Activated naive CD4-positive, alpha-beta T cell treated with anti-CD3 and anti-CD28 coated beads for 36 hours (primary cell): ENCODE measurements at regions not wholly inside any gene's neighbourhood (a gene's known extent, or its start where the extent isn't known, plus 50 kb on each side); places are given as distances from the start of the nearest gene placed in this dataset.

Experiments
- CTCF ChIA-PET: fragments of 350-600 bp; sonication (Branson Sonifier 250); formaldehyde crosslinking; loops from one replicate; lab custom pipeline; 2021; ENCODE audit warnings: antibody characterized with exemption; lab: Charles Lee
- DNase-seq: peaks from one replicate; pipeline ENCODE4 v3.0.0-alpha.2; 2020
- H3K27ac Mint-ChIP-seq: one replicate; pipeline ENCODE4 v1.8.0; 2021; ENCODE audit warnings: mild to moderate bottlenecking, mixed read lengths
- H3K27me3 Mint-ChIP-seq: one replicate; pipeline ENCODE4 v1.8.0; 2021; ENCODE audit warnings: low read depth, mixed read lengths
- H3K36me3 Mint-ChIP-seq: one replicate; pipeline ENCODE4 v1.8.0; 2021; ENCODE audit warnings: low read depth, mixed read lengths
- H3K4me1 Mint-ChIP-seq: one replicate; pipeline ENCODE4 v1.8.0; 2021; ENCODE audit warnings: low read depth, mixed read lengths
- H3K4me3 Mint-ChIP-seq: one replicate; pipeline ENCODE4 v1.8.0; 2021; ENCODE audit warnings: mild to moderate bottlenecking, moderate library complexity, mixed read lengths
- H3K9me3 Mint-ChIP-seq: one replicate; pipeline ENCODE4 v1.8.0; 2021; ENCODE audit warnings: mixed read lengths
- intact Hi-C: fragments of 100-400 bp; cut with micrococcal nuclease; formaldehyde crosslinking; loops from one replicate; pipeline ENCODE4 v1.15.1; 2023

DNA sequence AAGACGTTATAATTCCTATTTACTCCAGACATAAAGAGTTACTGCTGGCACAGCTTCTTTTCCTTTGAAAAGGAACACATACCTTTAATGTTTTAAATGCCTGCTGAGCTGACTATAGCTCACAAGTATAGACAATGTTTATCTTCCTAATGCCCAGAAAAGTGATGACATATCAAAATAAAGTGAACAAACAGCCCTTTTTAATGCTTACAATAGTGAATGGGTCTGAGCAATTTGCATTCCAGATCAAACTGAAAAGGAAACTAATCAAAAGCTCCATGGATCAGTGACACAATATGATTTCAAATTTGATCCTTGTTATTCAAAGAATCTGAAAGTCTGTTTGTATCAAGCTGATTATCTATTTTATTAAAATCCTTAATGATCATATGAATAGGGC lies 233.6 kb upstream of the SEMA3E start:
- no peaks in the 10 kb centered on the region for H3K9me3 Mint-ChIP-seq
- DNase-seq: no peak
- no peaks in the 10 kb centered on the region for H3K4me1 Mint-ChIP-seq
- no peak overlapping the region for H3K4me3 Mint-ChIP-seq
- H3K36me3 Mint-ChIP-seq: no peaks in the 10 kb centered on the region
- H3K27me3 Mint-ChIP-seq: no peaks in the 10 kb centered on the region
- intact Hi-C loops: no loop called here
- CTCF ChIA-PET: no interaction called here
- no peak overlapping the region for H3K27ac Mint-ChIP-seq

DNA sequence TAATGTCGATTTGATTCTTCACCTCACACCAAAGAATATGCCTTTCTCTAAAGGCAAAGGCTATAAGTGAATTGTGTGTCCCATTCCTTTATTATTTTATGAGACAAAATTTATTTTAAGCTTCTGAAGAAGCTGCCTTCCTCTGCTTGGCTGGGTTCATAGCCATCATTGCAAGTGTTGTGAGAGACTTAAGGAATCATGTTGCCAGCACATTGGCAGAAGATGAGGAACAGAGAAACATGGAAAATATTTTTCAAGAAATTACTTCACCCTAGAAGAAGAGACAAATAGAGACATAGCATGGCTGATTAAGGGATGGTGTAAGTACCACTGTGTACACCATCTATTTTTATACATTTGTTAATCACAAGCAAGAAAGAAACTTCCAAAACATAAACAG lies 230.1 kb upstream of the SEMA3E start:
- intact Hi-C loops: no loop called here
- no peaks in the 10 kb centered on the region for H3K27me3 Mint-ChIP-seq
- CTCF ChIA-PET: no interaction called here
- H3K36me3 Mint-ChIP-seq: no peaks in the 10 kb centered on the region
- DNase-seq: no peak
- no peaks in the 10 kb centered on the region for H3K4me1 Mint-ChIP-seq
- no peak overlapping the region for H3K27ac Mint-ChIP-seq
- H3K4me3 Mint-ChIP-seq: no peak overlapping the region
- no peaks in the 10 kb centered on the region for H3K9me3 Mint-ChIP-seq

DNA sequence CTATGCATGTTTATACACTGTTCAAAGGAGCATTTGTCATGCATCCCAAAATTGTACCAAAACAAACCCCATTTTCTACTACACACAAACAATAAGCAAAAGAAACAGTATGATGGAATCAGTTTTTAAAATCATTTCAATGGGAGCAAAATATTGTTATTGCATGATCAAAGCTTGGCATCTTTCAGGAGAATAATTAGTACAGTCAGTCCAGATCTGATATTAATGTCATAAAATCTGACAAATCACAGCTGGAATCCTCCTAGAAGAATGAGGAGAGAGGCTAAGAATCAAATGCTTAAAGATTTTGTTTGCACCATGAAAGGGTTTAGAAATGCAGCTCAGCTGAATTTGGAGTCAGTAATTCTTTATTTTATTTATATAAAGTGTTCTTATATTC lies 229.7 kb upstream of the SEMA3E start:
- CTCF ChIA-PET: no interaction called here
- Mint-ChIP-seq H3K4me3 (no peak overlapping the region), H3K27me3 (no peaks in the 10 kb centered on the region), H3K9me3 (no peaks in the 10 kb centered on the region), H3K4me1 (no peaks in the 10 kb centered on the region), H3K27ac (no peak overlapping the region), H3K36me3 (no peaks in the 10 kb centered on the region)
- no peak for DNase-seq
- intact Hi-C loops: no loop called here

DNA sequence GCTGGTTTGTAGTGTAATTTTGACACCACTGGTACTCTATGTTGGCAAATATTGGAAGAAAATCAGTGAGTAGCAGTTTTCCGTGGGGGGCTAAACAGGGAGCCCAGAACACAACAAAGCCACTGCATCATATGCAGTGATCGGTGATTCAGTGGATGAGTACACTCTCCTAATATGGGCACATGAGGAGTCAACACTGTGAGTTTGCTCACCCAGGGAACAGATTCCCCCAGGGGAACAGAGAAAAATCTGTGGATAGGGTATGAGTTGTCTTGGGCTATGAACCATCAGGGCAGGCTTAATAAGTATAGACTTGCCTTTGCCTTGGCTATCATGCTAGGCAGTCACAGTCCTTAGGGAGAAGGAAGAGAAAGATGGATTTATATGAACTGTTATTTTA lies 227.7 kb upstream of the SEMA3E start:
- Mint-ChIP-seq H3K9me3 (no peaks in the 10 kb centered on the region), H3K27me3 (no peaks in the 10 kb centered on the region), H3K4me3 (no peak overlapping the region), H3K27ac (no peak overlapping the region), H3K36me3 (no peaks in the 10 kb centered on the region), H3K4me1 (no peaks in the 10 kb centered on the region)
- CTCF ChIA-PET: no interaction called here
- intact Hi-C loops: no loop called here
- DNase-seq: no peak

DNA sequence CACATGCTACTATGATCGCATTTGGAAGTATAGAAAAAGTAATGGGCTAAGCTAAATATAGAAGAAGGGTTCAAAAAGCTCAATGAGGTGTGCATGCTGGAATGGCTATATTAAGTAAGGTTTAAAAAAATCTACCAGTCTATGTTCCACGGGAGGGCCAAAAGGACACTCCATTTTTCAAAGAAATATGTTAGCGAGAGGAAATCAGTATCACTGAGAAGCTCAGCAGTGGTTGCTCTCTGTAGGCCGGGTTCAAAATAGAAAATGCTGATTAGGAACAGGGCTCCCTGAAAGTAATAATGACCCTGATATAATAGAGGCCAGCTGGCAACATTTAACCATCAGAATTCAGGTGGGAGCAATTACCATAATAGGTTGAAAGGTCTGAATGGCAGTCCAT lies 224.5 kb upstream of the SEMA3E start:
- intact Hi-C loops: no loop called here
- DNase-seq: no peak
- Mint-ChIP-seq H3K4me3 (no peak overlapping the region), H3K27ac (no peak overlapping the region), H3K27me3 (no peaks in the 10 kb centered on the region), H3K4me1 (no peaks in the 10 kb centered on the region), H3K9me3 (no peaks in the 10 kb centered on the region), H3K36me3 (no peaks in the 10 kb centered on the region)
- CTCF ChIA-PET: interaction anchor here (0.7 to 1.1 kb wide), 2 partner anchors 112 to 825 kb away, joined by 3 to 4 read pairs; no protein-coding TSS in a partner anchor

DNA sequence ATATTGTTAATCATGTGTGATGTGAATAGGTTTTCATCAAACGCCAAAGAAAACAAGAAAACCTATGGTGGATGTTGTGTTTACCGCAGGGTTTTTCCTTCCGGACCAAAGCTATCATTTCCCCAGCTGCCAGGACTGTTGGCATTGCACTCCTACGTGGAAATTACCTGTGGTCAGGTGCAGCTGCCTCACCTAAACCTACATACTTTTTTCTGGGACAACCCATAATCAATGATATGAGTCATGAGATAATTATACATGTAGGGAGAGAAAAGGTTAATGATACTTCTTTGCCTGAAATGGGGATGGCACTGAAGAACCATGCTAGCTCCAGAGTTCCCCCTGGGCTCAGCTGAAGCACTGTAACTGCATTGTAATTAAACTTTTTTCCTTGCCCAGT lies 223.6 kb upstream of the SEMA3E start:
- Mint-ChIP-seq H3K9me3 (no peaks in the 10 kb centered on the region), H3K36me3 (no peaks in the 10 kb centered on the region), H3K4me3 (no peak overlapping the region), H3K4me1 (no peaks in the 10 kb centered on the region), H3K27me3 (no peaks in the 10 kb centered on the region), H3K27ac (no peak overlapping the region)
- CTCF ChIA-PET: interaction anchor here (1.1 kb wide), 1 partner anchor 111 kb away, joined by 4 read pairs; no protein-coding TSS in a partner anchor
- DNase-seq: no peak
- intact Hi-C loops: no loop called here

DNA sequence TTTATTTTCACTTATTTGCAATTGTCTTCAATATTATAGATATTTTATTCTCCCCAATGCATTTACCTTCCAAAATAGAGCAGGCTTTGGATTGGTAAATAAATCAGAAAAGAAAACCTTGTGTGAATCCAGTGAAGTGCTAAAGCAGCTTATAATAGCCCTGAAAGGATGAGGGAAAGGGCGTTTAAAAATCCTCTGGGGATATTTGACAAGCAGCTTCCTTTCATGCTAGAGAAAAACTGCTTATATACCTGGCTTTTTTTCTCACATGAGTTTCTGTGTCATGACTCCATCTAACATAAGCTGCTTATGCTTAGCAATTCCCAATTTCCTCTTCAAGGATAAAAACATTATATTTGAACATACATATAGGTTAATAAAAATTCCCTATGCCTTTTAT lies 221.6 kb upstream of the SEMA3E start:
- CTCF ChIA-PET: no interaction called here
- no peaks in the 10 kb centered on the region for H3K4me1 Mint-ChIP-seq
- intact Hi-C loops: no loop called here
- no peaks in the 10 kb centered on the region for H3K27me3 Mint-ChIP-seq
- H3K9me3 Mint-ChIP-seq: no peaks in the 10 kb centered on the region
- H3K27ac Mint-ChIP-seq: no peak overlapping the region
- no peak overlapping the region for H3K4me3 Mint-ChIP-seq
- H3K36me3 Mint-ChIP-seq: no peaks in the 10 kb centered on the region
- DNase-seq: no peak

DNA sequence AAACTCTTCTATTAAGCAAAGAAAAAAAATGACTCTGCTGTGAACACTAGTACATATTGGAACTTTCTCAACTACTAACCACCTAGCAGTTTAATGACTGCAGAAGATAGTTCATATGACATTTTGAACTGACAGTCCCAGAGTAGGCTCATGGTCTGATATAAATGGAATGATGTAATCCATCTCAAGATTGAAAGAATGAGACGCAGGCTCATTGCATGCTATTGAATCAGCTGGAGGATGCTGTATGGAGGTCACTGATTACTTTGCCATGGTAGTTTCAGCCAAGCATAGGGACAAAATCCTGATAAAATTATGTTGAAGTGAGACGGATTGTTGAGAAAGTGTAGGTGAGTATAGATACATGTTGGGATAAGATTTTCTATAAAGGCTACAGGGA lies 217.6 kb upstream of the SEMA3E start:
- DNase-seq: no peak
- H3K4me3 Mint-ChIP-seq: no peak overlapping the region
- intact Hi-C loops: no loop called here
- H3K9me3 Mint-ChIP-seq: no peaks in the 10 kb centered on the region
- CTCF ChIA-PET: no interaction called here
- H3K27ac Mint-ChIP-seq: no peak overlapping the region
- H3K36me3 Mint-ChIP-seq: no peaks in the 10 kb centered on the region
- H3K4me1 Mint-ChIP-seq: no peaks in the 10 kb centered on the region
- no peaks in the 10 kb centered on the region for H3K27me3 Mint-ChIP-seq

DNA sequence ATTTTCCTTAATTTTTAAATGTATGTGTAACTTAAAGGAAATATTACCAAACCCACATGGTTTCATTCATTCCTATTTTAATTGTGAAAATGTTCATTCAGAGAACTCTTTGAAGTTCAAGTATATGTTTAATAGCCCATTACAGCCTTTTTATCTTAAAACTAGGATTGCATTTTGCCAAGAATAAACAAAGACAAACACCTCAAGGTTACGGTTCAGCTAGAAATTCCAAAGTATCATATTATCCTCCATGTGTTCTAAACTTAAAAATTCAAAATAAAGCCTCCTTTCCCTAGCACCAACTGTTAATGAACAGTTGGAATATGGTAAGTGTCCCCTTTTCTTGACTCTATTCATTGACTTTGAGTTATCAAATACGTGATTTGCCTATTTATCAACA lies 215.6 kb upstream of the SEMA3E start:
- H3K36me3 Mint-ChIP-seq: no peaks in the 10 kb centered on the region
- no peak overlapping the region for H3K4me3 Mint-ChIP-seq
- H3K4me1 Mint-ChIP-seq: no peaks in the 10 kb centered on the region
- no peak overlapping the region for H3K27ac Mint-ChIP-seq
- CTCF ChIA-PET: no interaction called here
- H3K9me3 Mint-ChIP-seq: no peaks in the 10 kb centered on the region
- no peaks in the 10 kb centered on the region for H3K27me3 Mint-ChIP-seq
- intact Hi-C loops: no loop called here
- no peak for DNase-seq

DNA sequence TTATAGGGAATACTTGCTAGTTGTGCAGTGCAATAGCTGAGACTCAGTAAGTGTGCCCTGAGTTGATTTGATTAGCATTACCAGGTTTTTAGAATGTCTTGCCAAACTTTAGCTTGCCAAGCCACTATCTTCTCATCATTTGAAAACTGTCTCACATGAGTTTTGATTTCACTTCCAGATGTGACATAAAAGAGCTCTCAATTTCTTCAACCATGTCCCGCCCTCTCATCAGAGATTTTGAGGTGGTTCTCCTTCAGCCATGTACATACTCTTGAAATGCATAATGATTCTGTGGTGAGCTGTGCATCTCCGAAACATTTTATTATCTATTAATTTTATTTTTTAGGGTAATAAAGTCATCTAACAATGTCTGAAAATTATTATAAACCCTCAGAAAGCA lies 215.0 kb upstream of the SEMA3E start:
- DNase-seq: no peak
- no peak overlapping the region for H3K4me3 Mint-ChIP-seq
- H3K27me3 Mint-ChIP-seq: no peaks in the 10 kb centered on the region
- no peaks in the 10 kb centered on the region for H3K9me3 Mint-ChIP-seq
- H3K4me1 Mint-ChIP-seq: no peaks in the 10 kb centered on the region
- no peak overlapping the region for H3K27ac Mint-ChIP-seq
- H3K36me3 Mint-ChIP-seq: no peaks in the 10 kb centered on the region
- CTCF ChIA-PET: no interaction called here
- intact Hi-C loops: no loop called here

DNA sequence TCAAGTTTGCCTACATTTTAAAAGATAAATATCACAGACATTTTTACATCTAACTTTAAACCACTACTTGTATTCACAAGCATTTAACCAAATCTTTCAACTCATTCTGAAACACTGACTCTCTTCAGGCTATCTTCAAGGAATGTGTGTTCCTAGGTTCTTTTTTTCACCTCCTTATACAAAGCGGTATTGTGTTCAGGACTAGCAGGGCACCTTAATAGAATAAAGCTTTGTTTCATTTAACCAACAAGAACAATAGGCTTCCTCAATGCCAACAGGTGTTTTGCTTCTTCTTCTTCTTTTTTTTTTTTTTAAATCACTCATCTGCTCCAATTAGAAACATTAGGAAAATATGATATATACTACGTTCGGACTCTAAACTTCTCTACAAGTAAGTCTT lies 212.9 kb upstream of the SEMA3E start:
- no peak overlapping the region for H3K27ac Mint-ChIP-seq
- no peak overlapping the region for H3K4me3 Mint-ChIP-seq
- CTCF ChIA-PET: no interaction called here
- H3K4me1 Mint-ChIP-seq: no peaks in the 10 kb centered on the region
- intact Hi-C loops: no loop called here
- no peaks in the 10 kb centered on the region for H3K27me3 Mint-ChIP-seq
- no peaks in the 10 kb centered on the region for H3K36me3 Mint-ChIP-seq
- no peak for DNase-seq
- H3K9me3 Mint-ChIP-seq: no peaks in the 10 kb centered on the region

DNA sequence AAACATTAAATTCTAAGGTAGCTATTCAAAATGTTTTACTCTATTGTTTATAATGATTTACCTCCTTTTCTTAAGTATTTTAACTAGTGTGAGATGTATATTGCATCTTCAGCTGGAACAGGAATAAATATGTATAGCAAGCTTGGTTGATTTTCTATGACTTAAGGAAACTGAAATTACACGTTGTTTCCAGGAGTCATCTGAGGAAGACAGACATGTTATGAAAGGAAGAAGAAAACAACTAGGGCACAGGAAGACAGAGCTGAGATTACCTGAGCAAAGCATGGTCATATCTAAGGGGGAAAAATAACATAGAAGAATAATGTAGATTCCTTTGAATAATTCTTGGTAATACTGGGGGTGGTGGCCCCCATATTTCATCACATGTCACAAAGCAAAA lies 210.9 kb upstream of the SEMA3E start:
- H3K9me3 Mint-ChIP-seq: no peaks in the 10 kb centered on the region
- no peak for DNase-seq
- H3K4me3 Mint-ChIP-seq: no peak overlapping the region
- intact Hi-C loops: no loop called here
- H3K36me3 Mint-ChIP-seq: no peaks in the 10 kb centered on the region
- CTCF ChIA-PET: no interaction called here
- H3K27me3 Mint-ChIP-seq: no peaks in the 10 kb centered on the region
- H3K27ac Mint-ChIP-seq: no peak overlapping the region
- H3K4me1 Mint-ChIP-seq: no peaks in the 10 kb centered on the region

DNA sequence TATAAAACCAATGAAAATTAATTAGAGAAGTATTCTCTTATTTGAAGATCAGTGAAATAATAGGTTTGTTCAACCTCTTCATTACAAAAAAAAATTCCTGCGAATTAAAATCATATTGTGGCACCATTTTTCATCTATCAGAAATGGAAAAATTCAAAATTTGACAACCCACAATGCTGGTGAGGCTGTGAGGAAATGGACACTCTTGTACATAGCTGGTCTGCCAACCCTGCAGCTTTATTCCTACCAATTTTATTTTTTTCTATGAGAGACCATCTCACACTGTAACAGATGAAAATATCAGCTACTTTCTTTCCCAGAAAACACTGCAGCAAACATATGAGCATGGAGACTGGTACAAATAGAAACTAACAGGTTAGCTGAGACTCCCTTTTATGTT lies 208.8 kb upstream of the SEMA3E start:
- CTCF ChIA-PET: no interaction called here
- H3K4me3 Mint-ChIP-seq: no peak overlapping the region
- H3K4me1 Mint-ChIP-seq: no peaks in the 10 kb centered on the region
- DNase-seq: no peak
- intact Hi-C loops: no loop called here
- no peaks in the 10 kb centered on the region for H3K27me3 Mint-ChIP-seq
- no peak overlapping the region for H3K27ac Mint-ChIP-seq
- no peaks in the 10 kb centered on the region for H3K36me3 Mint-ChIP-seq
- no peaks in the 10 kb centered on the region for H3K9me3 Mint-ChIP-seq

DNA sequence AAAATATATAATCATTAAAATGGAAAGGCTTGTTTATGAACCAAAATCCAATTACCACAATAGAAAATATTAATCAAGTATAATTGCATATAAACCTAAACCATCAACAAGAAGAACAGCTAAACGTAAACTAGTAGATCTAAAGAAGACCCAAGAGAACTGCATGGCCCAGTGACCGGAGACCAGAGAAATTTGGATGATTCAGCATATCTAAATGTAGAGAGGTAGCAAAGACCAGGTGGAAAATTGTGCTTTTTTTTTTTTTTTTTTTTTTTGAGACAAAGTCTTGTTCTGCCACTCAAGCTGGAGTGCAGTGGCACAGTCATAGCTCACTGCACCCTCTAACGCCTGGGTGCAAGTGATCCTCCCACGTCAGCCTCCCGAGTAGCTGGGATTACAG lies 207.2 kb upstream of the SEMA3E start:
- Mint-ChIP-seq H3K36me3 (no peaks in the 10 kb centered on the region), H3K9me3 (no peaks in the 10 kb centered on the region), H3K4me3 (no peak overlapping the region), H3K4me1 (no peaks in the 10 kb centered on the region), H3K27ac (no peak overlapping the region), H3K27me3 (no peaks in the 10 kb centered on the region)
- no peak for DNase-seq
- CTCF ChIA-PET: no interaction called here
- intact Hi-C loops: no loop called here
